SU-DHL-6 (cell line): ENCODE measurements at regions not wholly inside any gene's neighbourhood (a gene's known extent, or its start where the extent isn't known, plus 50 kb on each side); places are given as distances from the start of the nearest gene placed in this dataset.

Experiments
- H2AFZ ChIP-seq: fragments of 200-600 bp; sonication (generic); 2 replicates; pipeline ENCODE4 v1.6.1; 2014; ENCODE audit warnings: low read depth, mild to moderate bottlenecking, moderate library complexity, mixed read lengths, antibody characterized with exemption, low read length; ENCODE audit not compliant: severe bottlenecking
- H3F3A ChIP-seq: fragments of 200-600 bp; shearing (Covaris generic); 2 replicates; pipeline ENCODE4 v1.6.0; 2016; ENCODE audit warnings: antibody characterized with exemption, mild to moderate bottlenecking; ENCODE audit not compliant: insufficient read depth
- H3K27ac ChIP-seq: fragments of 200-600 bp; sonication (generic); 2 replicates; pipeline ENCODE4 v1.5.1; 2016; ENCODE audit warnings: low read depth, mild to moderate bottlenecking, low read length, moderate library complexity, mixed read lengths
- H3K27me3 ChIP-seq: fragments of 200-600 bp; sonication (generic), shearing (Covaris generic); 2 replicates; pipeline ENCODE4 v1.6.0; 2014; ENCODE audit warnings: mild to moderate bottlenecking, low read length
- H3K36me3 ChIP-seq: fragments of 200-600 bp; sonication (generic); 2 replicates; pipeline ENCODE4 v1.6.1; 2014; ENCODE audit warnings: mild to moderate bottlenecking, low read length, mixed read lengths
- H3K4me2 ChIP-seq: fragments of 300-600, 200-600 bp; shearing (Covaris generic), sonication (generic); 2 replicates; pipeline ENCODE4 v1.6.0; 2014; ENCODE audit warnings: low read length, low read depth, mild to moderate bottlenecking; ENCODE audit not compliant: poor library complexity, severe bottlenecking
- H3K4me3 ChIP-seq: fragments of 200-600 bp; sonication (generic); 2 replicates; pipeline ENCODE4 v1.5.1; 2014; ENCODE audit warnings: antibody characterized with exemption, low read length, mild to moderate bottlenecking, mixed read lengths; ENCODE audit not compliant: insufficient read depth, poor library complexity, severe bottlenecking
- H3K79me2 ChIP-seq: fragments of 200-600 bp; sonication (generic); 2 replicates; pipeline ENCODE4 v1.6.1; 2014; ENCODE audit warnings: mild to moderate bottlenecking, low read length, moderate library complexity; ENCODE audit not compliant: insufficient read depth
- H3K9ac ChIP-seq: fragments of 200-600 bp; sonication (generic); 2 replicates; pipeline ENCODE4 v1.7.0; 2014; ENCODE audit warnings: mild to moderate bottlenecking, low read length
- H3K9me2 ChIP-seq: fragments of 200-600 bp; sonication (generic); replicated peaks from 2 replicates; pipeline ENCODE4 v1.6.1; 2014; ENCODE audit warnings: low read length; ENCODE audit not compliant: insufficient read depth
- H3K9me3 ChIP-seq: fragments of 200-600 bp; sonication (generic); 2 replicates; pipeline ENCODE4 v1.6.1; 2014; ENCODE audit warnings: low read length, mixed read lengths; ENCODE audit not compliant: insufficient read depth
- H4K20me1 ChIP-seq: fragments of 200-600 bp; sonication (generic); 2 replicates; pipeline ENCODE4 v1.6.1; 2014; ENCODE audit warnings: low read depth, mild to moderate bottlenecking, antibody characterized with exemption, low read length, moderate library complexity, mixed read lengths
- CTCF ChIP-seq: fragments of 200-600 bp; sonication (generic); IDR thresholded peaks from one replicate; pipeline ENCODE4 v1.5.1; 2017; ENCODE audit warnings: antibody characterized with exemption, mild to moderate bottlenecking, low read length, moderate library complexity; ENCODE audit not compliant: insufficient read depth, poor library complexity, severe bottlenecking
- EZH2phosphoT487 ChIP-seq: fragments of 200-600 bp; sonication (generic), shearing (Covaris generic); conservative IDR thresholded peaks from 2 replicates; pipeline ENCODE4 v1.6.1; 2018; ENCODE audit warnings: mild to moderate bottlenecking, antibody characterized with exemption, low read length, moderate library complexity, mixed read lengths

GRCh38 chr14:106842687-106843086 lies 1316.3 kb downstream of the TMEM121 start:
- TF ChIP-seq CTCF (peak; percentile 70), EZH2phosphoT487 (no peak)
- H3K9ac ChIP-seq: no peak overlapping the region
- no peaks in the 10 kb centered on the region for H3K9me2 ChIP-seq
- no peaks in the 10 kb centered on the region for H3K27me3 ChIP-seq
- H3K79me2 ChIP-seq: peaks cover 33% of the 10 kb centered on the region
- H3K9me3 ChIP-seq: no peaks in the 10 kb centered on the region
- peaks cover 61% of the 10 kb centered on the region for H3F3A ChIP-seq
- no peaks in the 10 kb centered on the region for H4K20me1 ChIP-seq
- H2AFZ ChIP-seq: no peak overlapping the region
- H3K36me3 ChIP-seq: no peaks in the 10 kb centered on the region
- no peak overlapping the region for H3K4me2 ChIP-seq
- H3K4me3 ChIP-seq: no peak overlapping the region
- peak overlapping the region; percentile 89 for H3K27ac ChIP-seq

GRCh38 chr14:106843386-106843785 lies 1317.0 kb downstream of the TMEM121 start:
- no peaks in the 10 kb centered on the region for H3K9me3 ChIP-seq
- H3K4me3 ChIP-seq: peak overlapping the region; percentile 67
- H2AFZ ChIP-seq: peak overlapping the region; percentile 58
- H4K20me1 ChIP-seq: no peaks in the 10 kb centered on the region
- H3K4me2 ChIP-seq: peak overlapping the region; percentile 98
- no peaks in the 10 kb centered on the region for H3K36me3 ChIP-seq
- H3F3A ChIP-seq: peaks cover 68% of the 10 kb centered on the region
- peak overlapping the region; percentile 87 for H3K9ac ChIP-seq
- H3K27me3 ChIP-seq: no peaks in the 10 kb centered on the region
- H3K9me2 ChIP-seq: no peaks in the 10 kb centered on the region
- H3K79me2 ChIP-seq: peaks cover 39% of the 10 kb centered on the region
- H3K27ac ChIP-seq: peak overlapping the region; percentile 89
- no peak for TF ChIP-seq EZH2phosphoT487
- peak; percentile 63 for TF ChIP-seq CTCF

GRCh38 chr14:106843951-106844483 lies 1317.6 kb downstream of the TMEM121 start:
- H3K27me3 ChIP-seq: no peaks in the 10 kb centered on the region
- no peaks in the 10 kb centered on the region for H3K9me2 ChIP-seq
- H2AFZ ChIP-seq: peak overlapping the region; percentile 58
- TF ChIP-seq EZH2phosphoT487 (no peak), CTCF (no peak)
- peak overlapping the region; percentile 98 for H3K4me2 ChIP-seq
- peaks cover 45% of the 10 kb centered on the region for H3K79me2 ChIP-seq
- peak overlapping the region; percentile 87 for H3K9ac ChIP-seq
- no peaks in the 10 kb centered on the region for H3K36me3 ChIP-seq
- no peaks in the 10 kb centered on the region for H4K20me1 ChIP-seq
- peak overlapping the region; percentile 67 for H3K4me3 ChIP-seq
- peak overlapping the region; percentile 89 for H3K27ac ChIP-seq
- H3K9me3 ChIP-seq: no peaks in the 10 kb centered on the region
- peaks cover 74% of the 10 kb centered on the region for H3F3A ChIP-seq
